Renal cortical epithelial cell (primary cell): ENCODE measurements at regions not wholly inside any gene's neighbourhood (a gene's known extent, or its start where the extent isn't known, plus 50 kb on each side); places are given as distances from the start of the nearest gene placed in this dataset.
"Not testable (repeated sequence)": the region's sequence is repeated elsewhere in the genome, so short reads cannot be mapped to it uniquely, and the experiment has no call there.

Source experiments
- DNase-seq: peaks from one replicate; pipeline ENCODE4 v3.0.0-alpha.2; 2011; ENCODE audit warnings: low read depth

GRCh38 chrX:7385131-7385530 lies 237.2 kb upstream of the PUDP start:
- DNase-seq, result no peak

DNA sequence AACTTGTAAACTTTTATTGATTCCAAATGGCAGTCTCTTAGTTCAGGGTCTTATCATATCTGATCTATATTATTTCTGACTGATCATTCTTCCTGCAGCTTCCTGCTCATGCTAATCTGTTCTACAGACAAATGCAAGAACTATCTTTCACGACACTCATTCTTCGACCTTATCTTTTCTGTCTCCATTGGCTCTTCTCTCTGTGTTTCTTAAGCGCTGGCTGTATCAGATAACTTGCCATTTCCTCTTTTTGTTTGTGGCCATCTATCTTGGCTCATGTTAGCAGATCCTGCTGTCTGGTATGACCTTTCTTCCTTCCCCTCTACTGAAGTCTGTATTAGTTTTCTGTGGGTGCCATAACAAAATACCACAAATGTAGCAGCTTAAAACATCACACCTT lies 230.5 kb upstream of the PUDP start:
- DNase-seq, result no peak

- peak; percentile 25 for DNase-seq
These were observed 225.0 kb upstream of the PUDP start for GRCh38 chrX:7372825-7373525.

DNA sequence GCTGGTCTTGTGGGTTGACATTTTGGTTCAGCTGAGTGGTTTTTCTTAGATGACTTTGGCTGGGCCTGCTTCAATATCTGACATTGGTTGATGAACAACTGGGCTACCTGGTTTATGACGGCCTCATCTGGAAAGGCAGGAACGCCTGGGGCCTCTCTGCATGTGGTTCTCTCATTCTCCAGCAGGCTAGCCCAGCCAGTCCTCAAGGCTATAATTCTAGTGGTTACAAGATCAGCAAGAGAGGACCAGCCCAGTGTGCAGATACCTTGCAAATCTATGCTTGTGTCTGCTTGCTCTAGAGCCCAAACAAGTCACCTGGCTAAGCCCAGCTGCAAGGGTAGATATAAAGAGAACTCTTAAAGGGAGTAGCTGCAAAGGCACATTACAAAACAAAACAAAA lies 214.2 kb upstream of the PUDP start:
- no peak for DNase-seq

GRCh38 chrX:7351926-7352325 lies 204.0 kb upstream of the PUDP start:
- no peak for DNase-seq

DNA sequence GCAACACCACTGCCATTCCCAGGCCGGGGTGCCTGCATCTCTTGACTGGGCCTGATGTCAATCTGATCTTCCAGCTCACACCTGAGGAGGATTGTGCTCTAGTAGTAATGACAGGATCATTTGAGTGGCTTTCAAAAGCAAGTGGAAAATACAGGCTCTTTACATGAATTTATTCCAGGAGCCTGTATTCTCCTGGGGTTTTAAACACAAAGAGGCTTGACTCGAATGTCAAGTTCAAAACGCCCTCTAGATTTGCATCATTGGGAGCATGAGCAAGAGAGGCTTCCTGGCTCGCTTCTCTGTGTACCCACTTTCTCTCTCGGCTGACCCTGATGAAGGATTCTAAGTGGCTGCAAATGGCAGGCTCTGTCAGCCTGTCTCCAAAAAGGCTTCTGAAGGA lies 199.5 kb upstream of the PUDP start:
- no peak for DNase-seq

DNA sequence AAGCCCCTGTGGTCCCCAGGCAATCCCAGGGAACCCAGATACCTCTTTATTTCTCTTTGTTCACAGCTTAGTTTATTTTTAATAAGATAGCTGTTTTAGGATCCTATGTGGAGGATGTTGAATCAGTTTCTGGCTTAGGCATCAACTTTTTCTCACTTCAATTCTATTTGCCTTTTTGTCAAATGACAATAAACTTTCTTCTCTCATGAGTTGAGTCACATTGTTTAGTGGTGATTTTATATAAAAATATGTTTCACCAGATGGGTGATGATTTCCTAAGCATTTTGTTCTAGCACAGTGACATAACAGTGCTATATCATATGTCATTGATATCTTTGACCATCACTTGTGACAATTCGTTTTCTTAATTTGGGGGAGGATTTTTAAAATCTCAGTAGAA lies 198.1 kb upstream of the PUDP start:
- no peak for DNase-seq

GRCh38 chrX:7343181-7343580 lies 195.2 kb upstream of the PUDP start:
- no peak for DNase-seq

DNA sequence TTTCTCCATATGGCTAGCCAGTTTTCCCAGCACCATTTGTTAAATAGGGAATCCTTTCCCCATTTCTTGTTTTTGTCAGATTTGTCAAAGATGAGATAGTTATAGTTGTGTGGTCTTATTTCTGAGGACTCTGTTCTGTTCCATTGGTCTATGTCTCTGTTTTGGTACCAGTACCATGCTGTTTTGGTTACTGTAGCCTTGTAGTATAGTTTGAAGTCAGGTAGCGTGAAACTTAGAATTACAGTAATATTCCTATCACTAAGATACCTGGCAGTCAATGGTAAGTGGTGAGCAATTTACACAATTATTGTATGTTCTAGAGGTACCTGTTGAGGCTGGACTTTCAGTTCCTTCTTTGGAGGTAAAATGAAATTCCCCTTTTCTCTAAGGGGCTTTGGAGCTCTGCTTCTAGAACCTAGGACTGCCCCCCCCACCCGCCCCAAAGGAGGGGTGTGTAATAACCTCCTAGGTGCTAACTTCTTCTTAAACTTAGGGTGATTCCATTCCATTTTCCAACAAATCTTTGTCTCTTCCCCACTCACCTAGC lies 187.9 kb upstream of the PUDP start:
- DNase-seq, result not testable (repeated sequence)

GRCh38 chrX:7334253-7334935 lies 186.4 kb upstream of the PUDP start:
- DNase-seq, result no peak

GRCh38 chrX:7330971-7331746 lies 183.2 kb upstream of the PUDP start:
- no peak for DNase-seq

GRCh38 chrX:7330556-7330955 lies 182.6 kb upstream of the PUDP start:
- no peak for DNase-seq

DNA sequence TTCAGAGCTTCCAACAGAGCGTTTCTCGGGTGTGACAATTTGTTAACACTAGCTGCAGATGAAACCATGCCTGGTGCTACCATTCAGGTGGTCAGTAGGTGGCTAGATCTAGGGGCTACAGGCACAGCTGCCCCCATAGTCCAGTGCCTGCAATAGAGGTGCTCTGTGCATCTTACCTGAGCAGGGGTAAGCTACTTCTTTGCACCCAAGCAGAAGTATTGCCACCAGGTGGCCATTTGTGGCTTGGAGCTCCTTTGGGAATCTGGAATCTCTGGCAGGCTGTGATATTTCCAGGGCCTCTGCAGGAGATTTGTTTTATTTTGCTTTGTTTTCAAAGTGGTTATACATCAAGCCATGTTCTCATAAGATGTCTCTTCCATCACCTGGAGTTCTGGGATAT lies 170.7 kb upstream of the PUDP start:
- no peak for DNase-seq

GRCh38 chrX:7318241-7318640 lies 170.3 kb upstream of the PUDP start:
- DNase-seq, result no peak

DNA sequence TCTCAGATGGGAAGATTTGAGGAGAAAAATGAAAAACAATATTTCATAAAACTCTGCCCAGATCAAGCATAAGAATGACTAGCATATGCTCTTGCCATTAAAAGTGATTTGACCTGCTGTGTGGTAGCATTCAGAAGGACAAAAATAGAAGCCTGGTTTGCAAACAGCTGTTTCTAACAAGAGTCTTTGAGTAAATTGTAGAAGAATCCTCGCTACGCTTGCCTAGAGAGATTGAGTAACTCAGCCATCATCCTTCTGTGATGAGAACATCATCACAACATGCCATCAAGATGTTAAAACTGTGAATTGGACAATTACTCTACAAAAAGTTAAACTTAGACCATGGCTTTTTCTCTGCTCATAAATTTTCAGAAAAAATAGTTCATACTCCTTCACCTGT lies 168.9 kb upstream of the PUDP start:
- no peak for DNase-seq

DNA sequence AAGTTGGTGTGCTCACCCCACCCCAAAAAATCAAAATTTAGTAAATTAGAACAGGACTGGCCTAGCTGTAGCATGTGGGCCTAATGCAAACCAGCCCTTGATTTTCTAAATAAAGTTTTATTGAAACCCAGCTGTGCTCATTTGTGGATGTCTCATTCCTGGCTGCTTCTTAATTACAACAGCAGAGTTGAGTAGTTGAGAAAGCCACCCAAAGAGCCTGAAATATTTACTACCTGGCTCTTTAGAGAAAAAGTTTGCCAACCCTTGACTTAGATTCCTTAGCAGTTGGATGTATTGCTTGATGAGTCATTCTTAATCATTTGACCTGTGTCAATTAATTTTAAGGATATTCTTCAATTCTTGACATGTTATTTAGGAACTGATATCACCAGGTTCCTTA lies 168.3 kb upstream of the PUDP start:
- peak; percentile 6 for DNase-seq

DNA sequence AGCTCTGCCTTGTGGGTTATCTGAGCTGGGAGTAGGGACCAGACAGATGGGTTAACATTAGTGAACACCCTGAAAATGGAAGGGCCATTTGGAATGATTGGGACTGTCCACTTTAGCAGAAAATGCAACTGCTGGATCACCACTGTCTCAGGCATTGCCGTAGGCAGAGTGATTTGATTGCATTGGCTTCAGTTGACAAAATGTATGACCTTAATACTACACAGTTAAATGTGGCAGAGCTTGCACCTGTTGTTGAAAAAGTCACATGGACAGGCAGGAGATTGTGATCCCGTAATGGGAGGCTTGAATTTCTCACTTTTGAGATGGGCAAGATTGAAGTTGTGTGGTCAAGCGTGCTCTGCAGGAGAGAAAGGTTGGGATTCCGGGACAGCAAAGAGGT lies 166.5 kb upstream of the PUDP start:
- no peak for DNase-seq

GRCh38 chrX:7307720-7308119 lies 159.8 kb upstream of the PUDP start:
- no peak for DNase-seq

- DNase-seq, result no peak
These were observed 146.5 kb upstream of the PUDP start for GRCh38 chrX:7294483-7294882.

- peak; percentile 34 for DNase-seq
These were observed 138.3 kb upstream of the PUDP start for GRCh38 chrX:7286168-7286837.

DNA sequence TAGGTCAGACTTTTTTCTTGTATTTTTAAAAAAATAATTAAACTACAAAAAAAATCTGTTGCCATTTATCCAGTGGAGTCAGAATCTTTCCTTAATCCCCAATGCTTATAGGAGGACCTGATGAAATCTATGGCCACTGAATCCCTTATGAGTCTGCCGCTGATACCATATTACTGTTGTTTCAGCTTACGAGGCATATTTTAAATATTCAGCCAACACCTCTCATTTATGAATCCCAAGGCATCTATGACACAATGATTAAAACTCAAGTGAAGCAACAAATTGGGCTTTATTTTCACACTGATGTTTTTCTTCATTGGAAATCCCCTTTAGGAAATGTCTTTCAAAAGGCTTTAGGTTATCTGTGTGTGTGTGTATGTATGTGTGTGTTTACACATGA lies 137.8 kb upstream of the PUDP start:
- no peak for DNase-seq

DNA sequence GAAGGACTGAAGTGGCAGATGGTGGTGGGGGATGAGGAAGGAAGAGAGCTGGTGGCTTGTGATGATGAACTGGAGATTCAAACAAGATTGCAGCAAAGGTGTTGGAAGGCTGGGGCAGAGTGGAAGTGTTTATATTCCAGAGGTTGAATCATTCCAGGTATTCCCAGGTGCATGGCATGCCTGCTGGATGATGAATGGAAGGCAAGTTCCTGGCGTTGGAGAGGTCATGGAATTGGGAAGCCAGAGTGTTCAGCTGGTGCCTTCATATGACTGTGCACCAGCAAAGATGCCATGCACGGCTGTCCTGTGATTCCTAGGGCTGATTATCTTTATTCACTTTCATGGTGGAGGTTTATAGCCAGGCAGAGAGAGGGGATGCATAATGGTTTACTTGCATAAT lies 135.8 kb upstream of the PUDP start:
- no peak for DNase-seq
